ENCODE measurements at regions not wholly inside any gene's neighbourhood (a gene's known extent, or its start where the extent isn't known, plus 50 kb on each side); places are given as distances from the start of the nearest gene placed in this dataset.

GRCh38 chr3:15151166-15151565 is 52.2 kb upstream of the RBSN start:
- DNase-seq = no peak

GRCh38 chr3:15152184-15152583 is 53.2 kb upstream of the RBSN start:
- DNase-seq = no peak

- no peak for DNase-seq
These were observed 52.9 kb upstream of the CAPN7 start for GRCh38 chr3:15153103-15153502.

- peak; percentile 73 for DNase-seq
These were observed 51.7 kb upstream of the CAPN7 start for GRCh38 chr3:15154326-15154725.

GRCh38 chr3:15155840-15156360 is 50.1 kb upstream of the CAPN7 start:
- no peak for DNase-seq

Data from NCI-H2171 treated with DMSO at 0.1 percent for 48 hours (cell line).